ENCODE measurements at regions not wholly inside any gene's neighbourhood (a gene's known extent, or its start where the extent isn't known, plus 50 kb on each side); places are given as distances from the start of the nearest gene placed in this dataset.

DNA sequence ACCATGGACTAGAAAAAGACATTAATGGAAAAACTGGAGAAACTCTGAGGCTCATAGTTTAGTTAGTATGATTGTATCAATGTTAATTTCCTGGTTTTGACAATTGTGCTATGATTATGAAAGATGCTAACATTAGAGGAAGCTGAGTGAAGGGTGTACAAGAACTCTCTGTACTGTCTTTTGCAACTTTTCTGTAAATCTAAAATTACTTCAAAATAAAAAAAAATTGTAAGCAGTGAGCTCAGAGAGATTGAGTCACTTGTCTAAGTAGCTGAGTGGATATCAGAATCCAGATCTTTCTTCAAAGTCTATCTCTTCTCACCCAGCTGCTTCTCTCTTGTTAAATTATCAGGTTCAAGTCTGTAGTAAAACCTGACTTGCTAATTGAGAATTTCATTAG, 181.1 kb downstream of the PLCE1 start:
- no peaks in the 10 kb centered on the region for H3K9me3 ChIP-seq (ENCODE audit: control insufficient read depth in 4 of 4, insufficient read depth in 3 of 4, low read length in 3 of 4)
- H3K4me3 ChIP-seq = no peak overlapping the region
- ATAC-seq (ENCODE audit: insufficient read depth, low FRiP score) = no peak
- no peak for DNase-seq
- H3K27me3 ChIP-seq (ENCODE audit: control insufficient read depth in 3 of 3, insufficient read depth in 3 of 3, low read length in 2 of 3) = no peaks in the 10 kb centered on the region
- H3K36me3 ChIP-seq (ENCODE audit: control insufficient read depth in 4 of 4, insufficient read depth in 4 of 4, low read length in 4 of 4) = no peaks in the 10 kb centered on the region
- no peak overlapping the region for H3K9ac ChIP-seq (ENCODE audit: insufficient read depth in 1 of 2, low read length in 2 of 2)
- H3K27ac ChIP-seq (ENCODE audit: low read depth in 1 of 2, low read length in 1 of 2) = peak overlapping the region in 1 of 2 donors; percentile 3
- H3K4me1 ChIP-seq (ENCODE audit: control insufficient read depth in 5 of 5, insufficient read depth in 5 of 5, low read length in 5 of 5) = peaks cover 0 to 25% (median 0%) of the 10 kb centered on the region in 5 donors
- TF ChIP-seq, protein P1, sequence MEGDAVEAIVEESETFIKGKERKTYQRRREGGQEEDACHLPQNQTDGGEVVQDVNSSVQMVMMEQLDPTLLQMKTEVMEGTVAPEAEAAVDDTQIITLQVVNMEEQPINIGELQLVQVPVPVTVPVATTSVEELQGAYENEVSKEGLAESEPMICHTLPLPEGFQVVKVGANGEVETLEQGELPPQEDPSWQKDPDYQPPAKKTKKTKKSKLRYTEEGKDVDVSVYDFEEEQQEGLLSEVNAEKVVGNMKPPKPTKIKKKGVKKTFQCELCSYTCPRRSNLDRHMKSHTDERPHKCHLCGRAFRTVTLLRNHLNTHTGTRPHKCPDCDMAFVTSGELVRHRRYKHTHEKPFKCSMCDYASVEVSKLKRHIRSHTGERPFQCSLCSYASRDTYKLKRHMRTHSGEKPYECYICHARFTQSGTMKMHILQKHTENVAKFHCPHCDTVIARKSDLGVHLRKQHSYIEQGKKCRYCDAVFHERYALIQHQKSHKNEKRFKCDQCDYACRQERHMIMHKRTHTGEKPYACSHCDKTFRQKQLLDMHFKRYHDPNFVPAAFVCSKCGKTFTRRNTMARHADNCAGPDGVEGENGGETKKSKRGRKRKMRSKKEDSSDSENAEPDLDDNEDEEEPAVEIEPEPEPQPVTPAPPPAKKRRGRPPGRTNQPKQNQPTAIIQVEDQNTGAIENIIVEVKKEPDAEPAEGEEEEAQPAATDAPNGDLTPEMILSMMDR (IDR thresholded peaks at IDR 0.05; ENCODE audit: control extremely low read depth, extremely low read depth) = no peak

DNA sequence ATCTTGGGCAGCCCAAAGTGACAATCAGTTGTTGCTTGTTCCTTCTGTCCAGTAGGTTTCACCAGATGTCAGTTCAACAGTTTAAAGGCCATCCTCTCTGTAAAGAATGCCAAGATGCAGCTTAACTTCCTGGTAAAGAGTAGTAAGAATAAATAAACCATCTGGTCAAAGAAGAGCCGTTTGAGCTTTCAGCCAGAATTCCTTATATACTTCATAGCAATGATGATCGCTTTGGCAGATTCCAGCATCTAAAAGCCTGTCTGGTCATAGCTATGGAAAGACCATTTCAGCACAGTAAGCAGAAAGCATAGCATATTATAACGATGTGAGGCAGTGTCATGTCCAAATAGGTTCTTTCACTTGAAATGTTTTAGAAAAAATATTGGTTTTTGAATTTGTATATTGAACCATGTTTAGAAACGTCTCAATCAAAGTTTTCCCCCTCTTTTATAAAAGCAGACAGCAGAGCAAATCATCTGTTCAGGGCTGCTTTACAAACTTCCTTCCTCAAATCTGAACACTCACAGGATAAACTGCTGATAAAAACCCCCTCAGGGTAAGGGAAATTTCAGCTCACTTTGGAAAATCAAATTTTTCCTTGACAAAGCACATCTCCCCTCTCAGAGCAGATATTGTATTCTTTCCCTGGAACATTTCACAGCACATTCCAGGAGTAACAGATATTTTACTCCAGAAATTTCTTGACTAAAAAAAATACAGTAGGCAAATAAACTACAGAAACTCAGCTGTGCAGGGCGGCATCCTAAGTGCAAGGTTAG, 184.1 kb downstream of the NOC3L start:
- Histone ChIP-seq H3K9ac (ENCODE audit: insufficient read depth in 1 of 2, low read length in 2 of 2) (no peak overlapping the region), H3K36me3 (ENCODE audit: control insufficient read depth in 4 of 4, insufficient read depth in 4 of 4, low read length in 4 of 4) (no peaks in the 10 kb centered on the region), H3K27me3 (ENCODE audit: control insufficient read depth in 3 of 3, insufficient read depth in 3 of 3, low read length in 2 of 3) (no peaks in the 10 kb centered on the region), H3K4me3 (no peak overlapping the region), H3K9me3 (ENCODE audit: control insufficient read depth in 4 of 4, insufficient read depth in 3 of 4, low read length in 3 of 4) (no peaks in the 10 kb centered on the region), H3K27ac (ENCODE audit: low read depth in 1 of 2, low read length in 1 of 2) (no peak overlapping the region), H3K4me1 (ENCODE audit: control insufficient read depth in 5 of 5, insufficient read depth in 5 of 5, low read length in 5 of 5) (peaks cover 0 to 32% (median 0%) of the 10 kb centered on the region in 5 donors)
- 56 to 63% methylated on average over 5 of the region's 5 CpGs for WGBS, 2 donors
- DNase-seq (peak; percentile 44 to 87 (median 87)), ATAC-seq (ENCODE audit: insufficient read depth, low FRiP score) (no peak)
- TF ChIP-seq, protein P1 (IDR thresholded peaks at IDR 0.05; ENCODE audit: control extremely low read depth, extremely low read depth) = no peak

DNA sequence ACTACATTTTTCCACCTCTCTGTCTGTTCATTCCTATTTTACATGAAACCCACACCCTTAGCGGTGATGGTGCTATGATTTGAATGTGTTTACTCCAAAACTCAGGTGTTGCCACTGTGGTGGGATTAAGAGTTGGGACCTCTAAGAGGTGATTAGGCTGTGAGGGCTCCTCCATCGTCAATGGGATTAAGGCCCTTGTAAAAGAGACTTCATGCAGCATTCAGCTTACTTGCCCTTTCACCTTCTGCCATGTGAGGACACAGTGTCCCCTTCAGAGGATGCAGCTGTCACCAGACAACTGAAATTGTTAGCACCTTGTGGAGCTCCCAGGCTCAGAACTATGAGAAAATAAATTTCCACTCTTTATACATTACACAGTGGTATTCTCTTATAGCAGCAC, 182.2 kb downstream of the NOC3L start:
- peaks cover 0 to 25% (median 0%) of the 10 kb centered on the region in 5 donors for H3K4me1 ChIP-seq (ENCODE audit: control insufficient read depth in 5 of 5, insufficient read depth in 5 of 5, low read length in 5 of 5)
- TF ChIP-seq, protein P1 (IDR thresholded peaks at IDR 0.05; ENCODE audit: control extremely low read depth, extremely low read depth) = no peak
- ATAC-seq (ENCODE audit: insufficient read depth, low FRiP score) = no peak
- no peak overlapping the region for H3K27ac ChIP-seq (ENCODE audit: low read depth in 1 of 2, low read length in 1 of 2)
- 76 to 89% methylated on average over 2 of the region's 2 CpGs for WGBS, 2 donors
- no peaks in the 10 kb centered on the region for H3K9me3 ChIP-seq (ENCODE audit: control insufficient read depth in 4 of 4, insufficient read depth in 3 of 4, low read length in 3 of 4)
- H3K9ac ChIP-seq (ENCODE audit: insufficient read depth in 1 of 2, low read length in 2 of 2) = peak overlapping the region in 1 of 2 donors; percentile 24
- no peaks in the 10 kb centered on the region for H3K27me3 ChIP-seq (ENCODE audit: control insufficient read depth in 3 of 3, insufficient read depth in 3 of 3, low read length in 2 of 3)
- DNase-seq = no peak
- H3K4me3 ChIP-seq = no peak overlapping the region
- H3K36me3 ChIP-seq (ENCODE audit: control insufficient read depth in 4 of 4, insufficient read depth in 4 of 4, low read length in 4 of 4) = no peaks in the 10 kb centered on the region
